Astrocyte of the cerebellum (primary cell): ENCODE measurements at regions not wholly inside any gene's neighbourhood (a gene's known extent, or its start where the extent isn't known, plus 50 kb on each side); places are given as distances from the start of the nearest gene placed in this dataset.

Experiments used
- DNase-seq: peaks from one replicate; pipeline ENCODE4 v3.0.0-alpha.2; 2011; ENCODE audit warnings: low read depth
- H3K4me3 ChIP-seq: 2 replicates; pipeline ENCODE4 v1.5.1; 2011; ENCODE audit warnings: mild to moderate bottlenecking, low read depth, low read length, moderate library complexity
- in situ Hi-C: cut with HindIII; loops from 2 replicates; pipeline ENCODE4 v1.10.0; 2017; ENCODE audit warnings: low sequenced_read_pairs
- TF ChIP-seq, protein P1 (sequence below): IDR thresholded peaks from 2 replicates; pipeline ENCODE4 v1.5.1; 2012; ENCODE audit warnings: low read length, low read depth, moderate library complexity, mild to moderate bottlenecking; ENCODE audit errors: missing control alignments

DNA sequence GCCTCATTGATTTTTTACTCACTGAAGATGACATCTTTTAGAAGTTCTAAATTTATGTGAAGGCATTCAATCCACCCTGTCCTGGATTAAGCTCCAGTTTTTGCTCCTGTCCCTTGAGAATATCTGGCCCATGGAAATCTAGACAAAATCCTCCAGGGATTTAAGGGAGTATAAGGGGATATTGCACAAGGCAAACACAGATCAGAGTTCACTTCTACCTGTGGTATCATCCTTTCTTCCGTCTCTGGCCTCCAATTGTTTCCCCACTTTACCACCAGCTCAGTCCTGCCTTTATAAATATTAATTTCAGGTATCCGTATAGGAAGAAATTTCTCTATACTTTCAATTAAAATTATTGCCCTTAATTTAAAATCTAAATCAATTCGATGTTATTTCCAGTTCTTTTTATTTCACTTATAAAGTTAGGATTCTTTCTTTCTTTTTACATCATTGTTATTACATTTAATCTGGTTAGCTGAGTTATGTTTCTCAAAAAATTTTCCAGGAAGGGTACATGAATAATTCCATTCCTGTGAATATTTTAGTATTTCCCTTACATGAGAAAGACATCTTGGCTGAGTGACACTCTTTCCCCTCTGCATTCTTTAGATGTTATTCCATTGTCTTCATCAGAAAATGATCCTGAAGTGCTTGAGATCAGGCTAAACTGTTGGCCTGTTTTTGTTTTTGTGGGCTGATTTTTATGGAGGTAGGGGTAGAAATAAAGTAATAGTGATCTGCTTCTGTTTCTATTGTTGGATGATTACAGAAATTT is 194.3 kb upstream of the MAP3K1 start:
- TF ChIP-seq, protein P1, sequence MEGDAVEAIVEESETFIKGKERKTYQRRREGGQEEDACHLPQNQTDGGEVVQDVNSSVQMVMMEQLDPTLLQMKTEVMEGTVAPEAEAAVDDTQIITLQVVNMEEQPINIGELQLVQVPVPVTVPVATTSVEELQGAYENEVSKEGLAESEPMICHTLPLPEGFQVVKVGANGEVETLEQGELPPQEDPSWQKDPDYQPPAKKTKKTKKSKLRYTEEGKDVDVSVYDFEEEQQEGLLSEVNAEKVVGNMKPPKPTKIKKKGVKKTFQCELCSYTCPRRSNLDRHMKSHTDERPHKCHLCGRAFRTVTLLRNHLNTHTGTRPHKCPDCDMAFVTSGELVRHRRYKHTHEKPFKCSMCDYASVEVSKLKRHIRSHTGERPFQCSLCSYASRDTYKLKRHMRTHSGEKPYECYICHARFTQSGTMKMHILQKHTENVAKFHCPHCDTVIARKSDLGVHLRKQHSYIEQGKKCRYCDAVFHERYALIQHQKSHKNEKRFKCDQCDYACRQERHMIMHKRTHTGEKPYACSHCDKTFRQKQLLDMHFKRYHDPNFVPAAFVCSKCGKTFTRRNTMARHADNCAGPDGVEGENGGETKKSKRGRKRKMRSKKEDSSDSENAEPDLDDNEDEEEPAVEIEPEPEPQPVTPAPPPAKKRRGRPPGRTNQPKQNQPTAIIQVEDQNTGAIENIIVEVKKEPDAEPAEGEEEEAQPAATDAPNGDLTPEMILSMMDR = no peak
- in situ Hi-C loops = no loop called here
- H3K4me3 ChIP-seq = no peak overlapping the region
- DNase-seq = no peak

DNA sequence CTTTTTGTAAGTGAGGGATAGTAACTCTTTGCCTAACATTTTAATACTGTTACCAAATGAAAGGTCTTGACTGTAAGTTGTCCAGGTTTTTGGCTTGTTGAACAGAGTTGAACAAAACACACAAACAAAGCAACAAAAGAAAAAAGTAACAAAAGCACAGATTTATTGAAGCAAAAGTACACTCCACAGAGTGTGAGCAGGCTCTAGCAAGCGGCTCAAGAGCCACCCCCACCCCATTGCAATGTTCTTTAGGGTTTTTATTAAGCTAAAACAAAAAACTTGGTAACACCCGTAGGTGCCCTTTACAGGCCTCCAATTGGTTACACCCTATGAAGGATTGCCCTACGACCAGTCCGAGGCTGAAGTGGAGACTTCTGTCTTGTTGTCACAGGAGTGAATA is 197.4 kb upstream of the MAP3K1 start:
- no peak overlapping the region for H3K4me3 ChIP-seq
- TF ChIP-seq, protein P1 = no peak
- in situ Hi-C loops = no loop called here
- DNase-seq = no peak

DNA sequence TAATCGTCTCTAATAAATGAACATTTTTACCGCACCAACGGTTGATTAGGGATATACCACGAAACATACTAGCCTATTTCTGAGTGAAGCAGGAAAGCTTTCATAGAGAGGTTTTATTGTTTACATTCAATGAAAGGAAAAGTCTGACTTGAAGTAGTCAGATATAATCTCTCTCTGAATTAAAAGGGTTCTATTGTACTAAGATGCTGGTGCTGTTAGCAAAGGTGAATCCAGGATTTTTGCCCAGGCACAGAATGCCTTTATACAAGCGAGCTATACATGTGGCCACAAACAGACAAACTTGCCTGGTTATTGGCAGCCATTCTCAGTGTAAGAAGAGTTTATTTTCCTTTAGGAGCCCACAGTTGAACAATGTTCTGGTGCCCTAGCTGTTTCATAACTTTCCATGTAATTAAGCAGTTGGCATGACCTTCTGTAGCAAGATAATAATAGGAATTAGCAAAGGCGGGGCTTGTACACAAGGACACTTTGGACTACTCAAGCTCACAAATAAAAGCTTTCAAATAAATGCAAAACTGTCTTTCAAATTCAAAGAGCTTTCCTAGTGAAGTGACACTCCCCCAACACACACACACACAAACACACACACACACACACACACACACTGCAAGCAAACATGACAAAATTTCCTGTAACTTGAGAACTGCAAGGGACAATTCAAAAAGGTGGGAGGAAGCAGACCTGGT is 198.7 kb upstream of the MAP3K1 start:
- H3K4me3 ChIP-seq = no peak overlapping the region
- in situ Hi-C loops = no loop called here
- DNase-seq = no peak
- TF ChIP-seq, protein P1 = no peak

DNA sequence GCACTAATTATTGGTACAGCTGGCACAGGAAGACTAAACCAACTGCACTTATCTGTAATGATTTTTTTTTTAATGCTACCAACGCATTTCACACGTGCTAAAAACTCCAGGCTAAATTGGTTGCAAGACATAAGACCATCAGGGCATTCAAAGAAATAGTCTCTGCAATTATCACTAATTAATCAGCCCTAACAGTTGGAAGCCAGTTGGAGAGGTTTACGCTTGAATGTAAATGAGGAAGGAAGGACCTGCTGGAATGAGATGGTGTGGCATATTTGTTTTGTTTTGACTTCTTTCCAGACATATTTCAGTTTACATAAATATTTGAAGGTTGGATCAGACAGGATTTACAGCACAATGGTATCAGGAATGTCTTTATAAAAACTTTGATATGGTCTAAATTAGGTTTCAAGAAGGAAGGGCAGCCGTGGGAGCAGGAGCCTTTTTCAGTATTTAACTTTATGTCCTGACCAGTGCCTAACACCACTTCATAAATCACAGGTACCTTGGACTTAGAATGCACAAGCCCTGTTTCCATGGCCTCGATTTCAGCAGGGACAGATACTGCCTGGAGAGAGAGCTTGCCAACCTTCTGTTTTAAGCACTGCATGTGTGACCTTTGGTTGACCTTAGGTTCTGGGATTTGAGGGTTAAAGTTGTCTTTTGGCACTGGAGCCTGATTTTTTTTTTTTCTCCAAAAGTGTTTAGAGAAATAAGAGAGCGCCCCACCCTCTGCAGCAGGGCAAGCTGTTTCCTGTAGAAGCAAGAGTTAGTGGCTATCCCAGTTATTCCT is 199.8 kb upstream of the MAP3K1 start:
- H3K4me3 ChIP-seq = no peak overlapping the region
- TF ChIP-seq, protein P1 = no peak
- in situ Hi-C loops = no loop called here
- DNase-seq = no peak

DNA sequence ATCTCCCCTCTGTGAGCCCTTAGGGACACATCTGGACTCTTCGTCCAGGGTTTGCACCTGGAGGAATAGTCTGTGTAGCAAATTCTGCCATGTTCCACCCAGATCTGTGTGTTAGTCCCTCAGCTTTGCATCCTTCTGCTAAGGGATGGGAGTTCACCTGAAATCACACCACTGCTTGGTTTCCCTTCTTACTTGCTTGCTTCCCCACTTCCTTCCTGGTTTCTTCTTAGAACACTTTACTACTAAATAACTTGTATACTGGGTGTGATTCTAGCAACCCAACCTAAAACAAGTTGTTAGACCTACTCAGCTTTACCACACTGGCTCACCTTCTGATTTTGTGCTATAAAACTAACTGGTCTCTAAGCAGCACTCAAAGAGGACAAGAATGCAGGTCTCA is 202.6 kb upstream of the MAP3K1 start:
- in situ Hi-C loops = no loop called here

DNA sequence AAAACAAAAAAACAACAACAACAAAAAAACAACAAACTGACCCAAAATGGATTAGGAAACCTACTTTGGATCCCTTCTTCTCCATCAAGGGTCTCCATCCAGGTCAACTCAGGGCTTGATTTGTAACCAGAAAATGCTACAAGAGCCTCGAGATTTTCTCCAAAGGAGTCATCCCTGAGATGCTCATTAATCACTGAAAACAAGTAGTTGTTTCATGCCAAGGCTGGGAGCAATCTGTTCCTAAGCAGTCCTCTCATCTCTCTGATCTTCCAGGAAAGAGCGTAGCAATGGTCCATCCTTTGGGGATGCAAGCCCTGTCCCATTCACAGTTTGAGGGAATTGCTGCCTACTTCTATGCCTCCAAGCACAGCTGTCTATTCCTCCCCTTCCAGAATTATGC is 203.0 kb upstream of the MAP3K1 start:
- in situ Hi-C loops = no loop called here
- DNase-seq = no peak
- H3K4me3 ChIP-seq = no peak overlapping the region
- TF ChIP-seq, protein P1 = no peak

More for the DNA sequence above, 202.6 kb upstream of the MAP3K1 start:
- TF ChIP-seq, protein P1 = no peak
- no peak overlapping the region for H3K4me3 ChIP-seq
- DNase-seq = no peak
